ENCODE measurements at regions not wholly inside any gene's neighbourhood (a gene's known extent, or its start where the extent isn't known, plus 50 kb on each side); places are given as distances from the start of the nearest gene placed in this dataset. TPM values are rescaled to one million over a fixed set of nuclear protein-coding genes. Genes with fewer than 3 reads are reported as not detected.

GRCh38 chr5:157924931-157925729 lies 66.2 kb upstream of the CLINT1 start:
- DNase-seq (ENCODE audit: low read depth): peak; percentile 25

GRCh38 chr5:157924490-157924889 lies 65.5 kb upstream of the CLINT1 start:
- DNase-seq (ENCODE audit: low read depth): no peak

- no peak for DNase-seq (ENCODE audit: low read depth)
These were observed 64.8 kb upstream of the CLINT1 start for GRCh38 chr5:157923765-157924164.

GRCh38 chr5:157922026-157922425 lies 63.1 kb upstream of the CLINT1 start:
- DNase-seq (ENCODE audit: low read depth): no peak

GRCh38 chr5:157920828-157921170 lies 61.9 kb upstream of the CLINT1 start:
- DNase-seq (ENCODE audit: low read depth): no peak

GRCh38 chr5:157918811-157919742 lies 60.1 kb upstream of the CLINT1 start:
- DNase-seq (ENCODE audit: low read depth): no peak

- peak; percentile 66 for DNase-seq (ENCODE audit: low read depth)
These were observed 59.2 kb upstream of the CLINT1 start for GRCh38 chr5:157917899-157918809.

- DNase-seq (ENCODE audit: low read depth): no peak
These were observed 58.5 kb upstream of the CLINT1 start for GRCh38 chr5:157917491-157917890.

- peak; percentile 42 for DNase-seq (ENCODE audit: low read depth)
These were observed 56.7 kb upstream of the CLINT1 start for GRCh38 chr5:157915638-157916037.

GRCh38 chr5:157914151-157914788 lies 55.3 kb upstream of the CLINT1 start:
- no peak for DNase-seq (ENCODE audit: low read depth)

- DNase-seq (ENCODE audit: low read depth): no peak
These were observed 54.6 kb upstream of the CLINT1 start for GRCh38 chr5:157913575-157913974.

GRCh38 chr5:157912621-157913325 lies 53.8 kb upstream of the CLINT1 start:
- no peak for DNase-seq (ENCODE audit: low read depth)

GRCh38 chr5:157911568-157911967 lies 52.6 kb upstream of the CLINT1 start:
- no peak for DNase-seq (ENCODE audit: low read depth)

Small RNA genes lying in the stretch of these regions (small RNA-seq; reads per million reads assigned to genes)
- gene AC091979.2: not detected
- 2.9 reads per million, percentile 85 among the genes with 10 or more reads in this experiment for gene RNU2-48P

All from HT1080 (cell line).